Keratinocyte (primary cell): ENCODE measurements at regions not wholly inside any gene's neighbourhood (a gene's known extent, or its start where the extent isn't known, plus 50 kb on each side); places are given as distances from the start of the nearest gene placed in this dataset.

Experiments
- DNase-seq: peaks from one replicate; pipeline ENCODE4 v3.0.0-alpha.2; 2011; ENCODE audit warnings: low read depth, missing footprints, low spot score
- FAIRE-seq: peaks from 2 replicates; lab custom pipeline; 2011; peaks lifted over from hg19 to GRCh38; lab: Jason Lieb, UNC
- H2AFZ ChIP-seq: 2 replicates; pipeline ENCODE4 v1.6.0; 2012; ENCODE audit warnings: low read length, control low read depth, inconsistent platforms; ENCODE audit not compliant: control insufficient read depth
- H3K27ac ChIP-seq: 2 replicates; pipeline ENCODE4 v1.5.1; 2011; ENCODE audit warnings: low read length; ENCODE audit not compliant: control insufficient read depth, insufficient read depth
- H3K27me3 ChIP-seq: 3 replicates; pipeline ENCODE4 v1.6.0; 2011; ENCODE audit warnings: low read length; ENCODE audit not compliant: control insufficient read depth, insufficient read depth; ENCODE audit errors: extremely low read depth
- H3K36me3 ChIP-seq, 2 experiments: 2 replicates in 1 of 2; 3 replicates in 1 of 2; pipeline ENCODE4 v1.5.1; 2011; ENCODE audit warnings: low read length in 2 of 2, mild to moderate bottlenecking in 1 of 2; ENCODE audit not compliant: control insufficient read depth in 2 of 2, insufficient read depth in 2 of 2; ENCODE audit errors: extremely low read depth in 1 of 2
- H3K4me1 ChIP-seq: 3 replicates; pipeline ENCODE4 v1.5.1; 2011; ENCODE audit warnings: low read length; ENCODE audit not compliant: control insufficient read depth, insufficient read depth; ENCODE audit errors: extremely low read depth
- H3K4me2 ChIP-seq: 3 replicates; pipeline ENCODE4 v1.6.0; 2011; ENCODE audit warnings: low read depth, low read length; ENCODE audit not compliant: control insufficient read depth, insufficient read depth; ENCODE audit errors: extremely low read depth
- H3K4me3 ChIP-seq, 3 experiments: fragments of 200-600 bp in 1 of 3; sonication (generic) in 1 of 3; 2 replicates in 2 of 3; 3 replicates in 1 of 3; pipeline ENCODE4 v1.5.1; 2011 to 2016; ENCODE audit warnings: low read length in 3 of 3, mild to moderate bottlenecking in 3 of 3, control low read depth in 2 of 3, inconsistent platforms in 1 of 3, low read depth in 1 of 3, mixed read lengths in 1 of 3, mixed run types in 1 of 3, moderate library complexity in 1 of 3; ENCODE audit not compliant: control insufficient read depth in 2 of 3, insufficient read depth in 2 of 3; ENCODE audit errors: extremely low read depth in 1 of 3
- H3K79me2 ChIP-seq: 2 replicates; pipeline ENCODE4 v1.6.0; 2012; ENCODE audit warnings: low read length; ENCODE audit not compliant: control insufficient read depth, insufficient read depth
- H3K9ac ChIP-seq: 3 replicates; pipeline ENCODE4 v1.6.0; 2011; ENCODE audit warnings: low read length; ENCODE audit not compliant: control insufficient read depth, insufficient read depth; ENCODE audit errors: extremely low read depth
- H3K9me1 ChIP-seq: 3 replicates; pipeline ENCODE4 v1.6.0; 2011; ENCODE audit warnings: low read length; ENCODE audit not compliant: control insufficient read depth, insufficient read depth; ENCODE audit errors: extremely low read depth
- H3K9me3 ChIP-seq: 2 replicates; pipeline ENCODE4 v1.5.1; 2012; ENCODE audit warnings: low read depth, low read length; ENCODE audit not compliant: control insufficient read depth
- H4K20me1 ChIP-seq: 3 replicates; pipeline ENCODE4 v1.6.0; 2011; ENCODE audit warnings: low read length; ENCODE audit not compliant: control insufficient read depth, insufficient read depth; ENCODE audit errors: extremely low read depth
- EZH2 ChIP-seq: IDR thresholded peaks from one replicate; pipeline ENCODE4 v1.6.1; 2012; ENCODE audit warnings: inconsistent platforms, mild to moderate bottlenecking, low read length, moderate library complexity
- dilution Hi-C: fragments of 300-500 bp; cut with MboI; formaldehyde crosslinking; loops from one replicate; pipeline ENCODE4 v1.7.0; 2020; ENCODE audit warnings: low sequenced_read_pairs; ENCODE audit not compliant: extremely low pct_ligation_motif_present
- TF ChIP-seq, protein P1 (sequence below), 3 experiments: IDR thresholded peaks in 1 of 3; conservative IDR thresholded peaks in 1 of 3; optimal IDR thresholded peaks in 1 of 3; 2 replicates in 2 of 3; 3 replicates in 1 of 3; pipeline versions ENCODE3 to v1.5.1; 2011; ENCODE audit warnings: low read length in 3 of 3, mild to moderate bottlenecking in 3 of 3, moderate library complexity in 2 of 3, control low read depth in 1 of 3, inconsistent platforms in 1 of 3; ENCODE audit not compliant: insufficient read depth in 2 of 3; ENCODE audit errors: extremely low read depth in 1 of 3

DNA sequence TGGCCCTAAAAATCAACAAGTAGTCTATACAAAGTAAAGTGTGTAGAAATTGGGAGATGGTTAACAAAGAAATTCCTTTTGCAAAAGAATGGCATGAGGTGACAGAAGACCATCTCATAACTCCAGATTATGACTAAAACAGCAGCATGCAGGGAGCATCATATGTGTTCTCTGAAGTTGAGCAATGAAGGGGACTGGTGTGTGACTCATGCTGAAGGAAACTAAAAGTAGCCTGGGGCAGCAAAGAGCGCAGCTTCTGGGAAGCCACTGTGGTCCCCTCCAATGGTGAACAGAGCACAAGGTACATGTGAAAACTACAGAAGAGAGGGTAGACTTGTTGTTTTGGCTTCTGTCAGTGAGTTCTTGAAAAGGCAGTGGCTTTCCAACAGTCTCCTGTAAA is 133.4 kb downstream of the MACC1 start:
- Histone ChIP-seq H3K36me3 (no peaks in the 10 kb centered on the region), H3K9me3 (no peaks in the 10 kb centered on the region), H3K79me2 (no peaks in the 10 kb centered on the region), H3K9me1 (no peaks in the 10 kb centered on the region), H3K4me3 (no peak overlapping the region), H3K4me1 (no peaks in the 10 kb centered on the region), H3K27me3 (no peaks in the 10 kb centered on the region), H2AFZ (no peak overlapping the region), H4K20me1 (no peaks in the 10 kb centered on the region), H3K27ac (no peak overlapping the region), H3K4me2 (no peak overlapping the region), H3K9ac (no peak overlapping the region)
- DNase-seq (peak; percentile 4), FAIRE-seq (peak; percentile 57)
- no peak for TF ChIP-seq EZH2
- TF ChIP-seq, protein P1, sequence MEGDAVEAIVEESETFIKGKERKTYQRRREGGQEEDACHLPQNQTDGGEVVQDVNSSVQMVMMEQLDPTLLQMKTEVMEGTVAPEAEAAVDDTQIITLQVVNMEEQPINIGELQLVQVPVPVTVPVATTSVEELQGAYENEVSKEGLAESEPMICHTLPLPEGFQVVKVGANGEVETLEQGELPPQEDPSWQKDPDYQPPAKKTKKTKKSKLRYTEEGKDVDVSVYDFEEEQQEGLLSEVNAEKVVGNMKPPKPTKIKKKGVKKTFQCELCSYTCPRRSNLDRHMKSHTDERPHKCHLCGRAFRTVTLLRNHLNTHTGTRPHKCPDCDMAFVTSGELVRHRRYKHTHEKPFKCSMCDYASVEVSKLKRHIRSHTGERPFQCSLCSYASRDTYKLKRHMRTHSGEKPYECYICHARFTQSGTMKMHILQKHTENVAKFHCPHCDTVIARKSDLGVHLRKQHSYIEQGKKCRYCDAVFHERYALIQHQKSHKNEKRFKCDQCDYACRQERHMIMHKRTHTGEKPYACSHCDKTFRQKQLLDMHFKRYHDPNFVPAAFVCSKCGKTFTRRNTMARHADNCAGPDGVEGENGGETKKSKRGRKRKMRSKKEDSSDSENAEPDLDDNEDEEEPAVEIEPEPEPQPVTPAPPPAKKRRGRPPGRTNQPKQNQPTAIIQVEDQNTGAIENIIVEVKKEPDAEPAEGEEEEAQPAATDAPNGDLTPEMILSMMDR (optimal IDR thresholded peaks at IDR 0.05 in 1 of 3, IDR thresholded peaks at IDR 0.05 in 1 of 3, conservative IDR thresholded peaks at IDR 0.05 in 1 of 3; ENCODE audit: extremely low read depth in 1 of 3, insufficient read depth in 2 of 3, low read length in 3 of 3), result no peak
- dilution Hi-C loops, result no loop called here

DNA sequence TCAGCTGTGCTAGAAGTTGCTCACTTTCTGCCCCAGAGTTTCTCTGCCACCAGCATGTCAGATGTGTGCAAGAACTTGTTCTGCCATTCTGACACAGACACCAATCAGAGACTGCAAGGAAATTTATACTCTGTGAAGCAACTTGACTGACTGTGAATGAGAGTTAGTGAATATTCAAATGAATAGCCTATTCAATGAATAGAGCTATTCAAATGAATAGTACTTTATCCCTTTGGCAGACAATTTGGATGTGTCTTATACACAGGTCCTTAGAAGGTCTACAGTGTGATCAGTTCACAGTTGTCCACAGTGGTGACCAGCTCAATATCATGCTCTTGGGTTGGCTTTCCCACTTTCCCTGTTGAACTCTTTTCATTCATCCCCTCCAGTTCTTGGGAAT is 138.1 kb downstream of the MACC1 start:
- no peak for TF ChIP-seq EZH2
- TF ChIP-seq, protein P1 (optimal IDR thresholded peaks at IDR 0.05 in 1 of 3, IDR thresholded peaks at IDR 0.05 in 1 of 3, conservative IDR thresholded peaks at IDR 0.05 in 1 of 3; ENCODE audit: extremely low read depth in 1 of 3, insufficient read depth in 2 of 3, low read length in 3 of 3), result no peak
- H3K4me2 ChIP-seq, result no peak overlapping the region
- H3K4me3 ChIP-seq, result no peak overlapping the region
- dilution Hi-C loops, result no loop called here
- FAIRE-seq (no peak), DNase-seq (no peak)
- H3K27ac ChIP-seq, result no peak overlapping the region
- H3K36me3 ChIP-seq, result no peaks in the 10 kb centered on the region
- no peaks in the 10 kb centered on the region for H4K20me1 ChIP-seq
- H2AFZ ChIP-seq, result no peak overlapping the region
- H3K79me2 ChIP-seq, result no peaks in the 10 kb centered on the region
- no peaks in the 10 kb centered on the region for H3K4me1 ChIP-seq
- no peak overlapping the region for H3K9ac ChIP-seq
- H3K9me3 ChIP-seq, result no peaks in the 10 kb centered on the region
- no peaks in the 10 kb centered on the region for H3K27me3 ChIP-seq
- no peaks in the 10 kb centered on the region for H3K9me1 ChIP-seq
